T follicular helper cell (primary cell): ENCODE measurements at regions not wholly inside any gene's neighbourhood (a gene's known extent, or its start where the extent isn't known, plus 50 kb on each side); places are given as distances from the start of the nearest gene placed in this dataset.

Source experiments
- DNase-seq: peaks from one replicate; pipeline ENCODE4 v3.0.0-alpha.2; 2020; ENCODE audit warnings: low read depth

GRCh38 chr14:34931206-34931605 lies 51.6 kb upstream of the SRP54 start:
- DNase-seq, result peak; percentile 39

GRCh38 chr14:34930591-34931091 lies 52.2 kb upstream of the SRP54 start:
- DNase-seq, result peak; percentile 10

GRCh38 chr14:34926552-34926951 lies 51.4 kb upstream of the BAZ1A start:
- DNase-seq, result no peak
